HuH-7.5 (cell line): ENCODE measurements at regions not wholly inside any gene's neighbourhood (a gene's known extent, or its start where the extent isn't known, plus 50 kb on each side); places are given as distances from the start of the nearest gene placed in this dataset.
"Not testable (repeated sequence)": the region's sequence is repeated elsewhere in the genome, so short reads cannot be mapped to it uniquely, and the experiment has no call there.

Experiments used
- DNase-seq: peaks from one replicate; pipeline ENCODE4 v3.0.0; 2011; ENCODE audit warnings: low spot score

DNA sequence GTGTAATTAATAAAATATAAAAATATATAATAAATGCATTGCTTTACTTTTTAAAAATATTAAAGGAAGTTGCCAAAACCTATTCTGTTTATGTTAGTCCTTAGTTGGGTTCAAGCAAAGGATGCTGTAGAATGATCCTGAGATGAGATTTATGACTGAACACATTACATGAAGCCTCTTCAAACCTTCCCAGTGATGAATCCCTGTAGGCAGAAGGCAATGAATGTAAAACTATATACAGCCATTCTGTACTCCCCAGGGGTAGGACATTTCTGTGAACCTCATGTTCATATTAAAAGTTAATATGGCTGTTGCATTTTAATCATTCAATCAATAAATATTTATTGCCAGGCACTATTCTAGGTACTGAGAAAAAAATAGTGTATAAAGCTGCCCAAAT is 166.0 kb downstream of the RFPL4B start:
- DNase-seq, result no peak

DNA sequence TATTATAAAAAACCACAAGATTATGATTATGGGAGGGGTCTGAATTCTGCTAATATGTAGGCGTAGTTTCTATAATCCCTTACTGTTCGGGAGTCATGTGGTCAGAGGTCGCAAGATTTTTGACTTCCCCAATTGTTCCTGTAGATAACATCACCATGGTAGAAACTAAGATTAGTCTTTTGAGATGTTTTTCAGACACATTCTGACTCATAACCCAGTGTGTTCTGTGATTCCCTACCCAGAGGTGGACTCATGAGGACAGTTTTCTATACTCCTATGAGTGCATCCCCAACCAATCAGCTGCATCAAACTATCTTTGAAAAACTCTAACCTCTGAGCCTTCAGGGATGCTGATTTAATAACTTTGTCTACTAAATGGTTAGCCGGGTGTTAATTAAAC is 175.5 kb downstream of the RFPL4B start:
- DNase-seq, result no peak

DNA sequence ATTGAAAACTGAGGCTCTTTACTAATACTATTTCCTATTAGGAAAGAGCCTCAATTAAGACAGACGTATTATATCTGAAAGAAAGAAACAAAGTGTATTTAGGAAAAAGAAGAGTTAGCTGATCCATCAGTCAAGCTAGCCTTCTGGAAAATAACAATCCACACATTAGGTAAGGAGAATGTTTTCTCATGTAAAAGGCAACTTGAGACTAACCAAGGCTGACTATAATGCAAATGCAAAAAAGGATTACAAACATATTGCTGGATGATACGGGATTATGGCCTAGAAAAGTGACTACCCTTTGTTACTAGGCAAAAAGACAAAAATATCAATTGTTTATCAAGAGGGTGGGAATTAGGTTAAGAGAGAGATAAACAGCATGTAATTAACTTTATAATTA is 176.9 kb downstream of the RFPL4B start:
- no peak for DNase-seq

DNA sequence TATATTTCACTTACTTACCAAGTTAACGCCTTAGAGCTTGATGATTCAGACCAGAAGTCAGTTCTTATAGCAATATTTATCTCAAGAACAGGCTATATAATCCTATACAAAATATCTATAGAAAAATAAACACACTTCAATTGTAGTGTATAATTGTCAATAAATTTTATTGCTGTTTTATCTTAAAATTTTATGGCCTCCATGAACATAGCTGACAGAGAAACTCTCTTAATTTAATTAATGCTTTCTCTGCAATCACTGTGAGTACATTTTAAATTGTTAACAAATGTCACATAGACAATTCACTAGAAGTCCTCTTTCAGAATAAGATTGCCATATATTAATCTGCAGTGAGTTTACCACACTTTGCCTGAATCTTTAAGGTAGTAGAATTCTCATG is 178.6 kb downstream of the RFPL4B start:
- DNase-seq, result no peak

DNA sequence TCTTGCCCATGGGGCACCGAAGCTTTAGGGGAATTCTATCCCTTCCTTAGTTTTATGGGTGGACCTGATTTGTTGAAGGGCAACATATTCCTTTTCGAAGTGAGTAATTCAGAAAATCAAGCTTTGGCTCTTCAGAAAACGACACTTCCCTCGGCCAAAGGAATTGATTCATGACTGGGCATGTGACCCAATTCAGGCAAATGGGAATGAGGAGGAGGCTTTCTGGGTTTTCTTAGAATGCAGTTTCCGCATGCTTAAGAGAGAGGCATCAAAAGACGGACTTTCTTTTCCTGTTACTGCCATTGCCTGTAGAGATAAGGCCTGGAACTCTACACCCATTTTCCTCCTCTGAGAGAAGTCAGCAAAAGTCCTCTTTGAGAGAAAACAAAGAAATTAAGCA is 179.5 kb downstream of the RFPL4B start:
- no peak for DNase-seq

DNA sequence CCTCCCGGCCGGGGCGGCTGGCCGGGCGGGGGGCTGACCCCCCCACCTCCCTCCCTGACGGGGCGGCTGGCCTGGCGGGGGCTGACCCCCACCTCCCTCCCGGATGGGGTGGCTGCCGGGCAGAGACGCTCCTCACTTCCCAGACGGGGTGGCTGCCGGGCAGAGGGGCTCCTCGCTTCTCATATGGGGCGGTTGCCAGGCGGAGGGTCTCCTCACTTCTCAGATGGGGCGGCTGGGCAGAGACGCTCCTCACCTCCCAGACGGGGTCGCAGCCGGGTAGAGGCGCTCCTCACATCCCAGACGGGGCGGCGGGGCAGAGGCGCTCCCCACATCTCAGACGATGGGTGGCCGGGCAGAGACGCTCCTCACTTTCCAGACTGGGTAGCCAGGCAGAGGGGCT is 181.2 kb downstream of the RFPL4B start:
- DNase-seq, result not testable (repeated sequence)

DNA sequence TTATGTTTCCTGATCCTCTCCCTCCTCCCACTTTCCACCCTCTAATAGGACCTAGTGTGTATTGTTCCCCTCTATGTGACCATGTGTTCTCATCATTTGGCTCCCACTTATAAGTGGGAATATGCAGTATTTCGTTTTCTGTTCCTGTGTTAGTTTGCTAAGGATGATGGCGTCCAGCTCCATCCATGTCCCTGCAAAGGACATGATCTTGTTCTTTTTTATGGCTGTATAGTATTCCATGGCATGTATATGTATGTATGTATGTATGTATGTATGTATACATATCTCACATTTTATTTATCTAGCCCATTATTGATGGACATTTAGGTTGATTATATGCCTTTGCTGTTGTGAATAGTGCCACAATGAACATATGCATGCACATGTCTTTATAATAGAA is 188.7 kb downstream of the RFPL4B start:
- no peak for DNase-seq

DNA sequence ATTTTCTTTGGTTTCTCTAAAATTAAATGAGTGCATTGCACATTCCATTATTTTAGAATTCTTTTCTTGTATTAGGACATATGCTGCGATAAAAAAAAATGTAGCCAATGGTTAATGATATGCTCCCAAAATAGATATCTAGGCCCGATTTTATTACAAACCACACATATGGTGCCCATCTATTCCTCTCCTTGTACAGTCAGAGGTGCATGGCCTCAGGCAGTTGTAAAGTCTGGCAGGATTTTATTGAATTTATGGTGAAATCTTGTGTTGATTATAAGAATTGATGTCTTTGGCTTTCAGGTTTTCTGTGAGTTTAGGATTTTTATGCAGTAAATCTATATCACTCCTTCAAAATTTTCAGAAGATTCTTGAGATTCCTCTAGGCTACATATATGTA is 192.2 kb downstream of the RFPL4B start:
- no peak for DNase-seq

DNA sequence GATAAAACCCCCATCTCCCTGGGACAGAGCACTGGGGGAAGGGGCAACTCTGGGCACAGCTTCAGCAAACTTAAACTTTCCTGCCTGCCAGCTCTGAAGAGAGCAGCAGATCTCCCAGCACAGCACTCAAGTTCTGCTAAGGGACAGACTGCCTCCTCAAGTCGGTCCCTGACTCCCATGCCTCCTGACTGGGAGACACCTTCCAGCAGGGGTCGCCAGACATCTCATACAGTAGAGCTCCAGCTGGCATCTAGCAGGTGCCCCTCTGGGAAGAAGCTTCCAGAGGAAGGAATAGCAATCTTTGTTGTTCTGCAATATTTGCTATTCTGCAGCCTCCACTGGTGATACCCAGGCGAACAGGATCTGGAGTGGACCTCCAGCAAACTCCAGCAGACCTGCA is 194.7 kb downstream of the RFPL4B start:
- not testable (repeated sequence) for DNase-seq

DNA sequence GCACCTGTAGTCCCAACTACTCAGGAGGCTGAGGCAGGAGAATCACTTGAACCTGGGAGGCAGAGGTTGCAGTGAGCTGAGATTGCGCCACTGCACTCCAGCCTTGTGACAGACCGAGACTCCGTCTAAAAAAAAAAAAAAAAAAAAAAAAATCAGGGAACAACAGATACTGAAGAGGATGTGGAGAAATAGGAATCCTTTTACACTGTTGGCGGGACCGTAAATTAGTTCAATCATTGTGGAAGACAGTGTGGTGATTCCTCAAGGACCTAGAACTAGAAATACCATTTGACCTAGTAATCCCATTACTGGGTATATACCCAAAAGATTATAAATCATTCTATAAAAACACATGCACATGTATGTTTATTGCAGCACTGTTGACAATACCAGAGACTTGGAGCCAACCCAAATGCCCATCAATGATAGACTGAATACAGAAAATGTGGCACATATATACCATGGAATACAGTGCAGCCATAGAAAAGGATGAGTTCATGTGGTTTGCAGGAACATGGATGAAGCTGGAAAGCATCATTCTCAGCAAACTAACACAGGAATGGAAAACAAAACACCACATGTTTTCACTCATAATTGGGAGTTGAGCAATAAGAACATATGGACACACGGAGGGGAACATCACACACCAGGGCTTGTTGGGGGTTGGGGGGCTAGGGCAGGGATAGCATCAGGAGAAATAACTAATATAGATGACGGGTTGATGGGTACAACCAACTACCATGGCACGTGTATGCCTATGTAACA is 200.4 kb downstream of the RFPL4B start:
- not testable (repeated sequence) for DNase-seq

DNA sequence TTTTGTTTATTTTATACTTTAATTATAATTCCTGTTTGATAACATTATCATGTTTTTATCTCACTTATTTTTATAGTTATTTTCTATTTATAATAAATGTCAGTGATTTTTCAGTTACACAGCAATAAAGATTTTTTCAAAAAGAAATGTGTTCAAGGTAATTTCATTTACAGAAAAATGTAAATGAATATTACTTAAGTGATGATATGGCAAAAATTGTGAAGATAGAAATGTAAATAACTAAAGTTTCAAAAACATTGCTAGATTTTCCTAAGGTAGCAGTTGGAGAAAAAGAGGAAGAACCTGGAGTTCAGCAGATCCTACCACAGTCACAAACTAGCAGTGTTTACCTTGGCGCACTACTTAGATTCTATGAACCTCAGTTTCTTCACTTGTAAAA is 202.6 kb downstream of the RFPL4B start:
- DNase-seq, result no peak

DNA sequence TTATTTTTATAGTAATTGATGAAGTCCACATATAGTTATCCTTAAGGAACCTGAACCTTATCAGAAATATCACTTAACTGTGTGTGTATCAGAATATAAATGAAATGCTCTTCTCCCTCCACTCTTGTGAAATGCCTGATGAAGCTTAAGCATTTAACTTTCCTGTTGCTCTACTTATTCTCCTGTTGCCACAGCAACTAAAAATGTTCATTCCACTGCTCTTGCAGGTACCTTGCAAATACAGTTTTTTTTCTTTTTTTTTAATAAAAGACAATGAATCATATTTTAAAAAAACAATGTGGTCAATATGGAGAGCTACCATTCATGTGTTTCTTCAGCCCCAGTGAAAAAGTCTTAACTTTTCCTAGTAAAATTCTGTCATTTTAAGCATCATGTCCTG is 210.3 kb downstream of the RFPL4B start:
- DNase-seq, result no peak

DNA sequence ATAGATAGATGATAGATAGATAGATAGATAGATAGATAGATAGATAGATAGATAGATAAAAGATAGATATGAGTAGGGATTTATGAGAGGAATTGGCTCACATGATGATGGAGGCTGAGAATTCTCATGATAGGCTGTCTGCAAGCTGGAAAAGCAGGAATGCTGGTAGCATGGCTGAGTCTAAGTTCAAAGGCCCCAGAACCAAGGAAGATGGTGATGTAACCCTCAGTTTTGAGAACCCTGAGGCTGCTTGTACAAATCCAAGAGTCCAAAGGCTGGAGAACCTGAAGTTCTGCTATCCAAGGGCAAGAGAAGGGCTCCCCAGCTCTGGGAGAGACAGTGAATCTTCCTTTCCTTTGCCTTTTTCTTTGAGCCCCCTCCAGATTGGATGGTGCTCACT is 210.8 kb downstream of the RFPL4B start:
- no peak for DNase-seq

DNA sequence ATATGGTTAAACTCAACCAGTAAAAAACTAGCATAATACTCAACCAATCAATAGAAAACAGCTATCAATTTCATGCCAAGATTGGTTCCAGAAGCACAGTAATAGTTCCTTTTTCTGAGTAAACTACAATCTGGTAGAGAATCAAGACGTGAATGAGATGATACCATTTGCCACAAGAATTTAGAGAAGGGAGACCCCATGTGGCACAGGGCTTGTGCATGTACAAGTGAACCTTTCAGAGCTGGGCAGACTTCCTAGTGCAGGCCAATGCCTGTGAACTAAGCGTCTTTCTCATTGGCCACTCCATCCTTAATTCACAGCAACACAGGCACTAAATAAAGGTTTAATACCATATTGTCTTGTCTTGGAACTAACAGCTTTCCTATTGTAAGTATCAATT is 213.5 kb downstream of the RFPL4B start:
- no peak for DNase-seq

DNA sequence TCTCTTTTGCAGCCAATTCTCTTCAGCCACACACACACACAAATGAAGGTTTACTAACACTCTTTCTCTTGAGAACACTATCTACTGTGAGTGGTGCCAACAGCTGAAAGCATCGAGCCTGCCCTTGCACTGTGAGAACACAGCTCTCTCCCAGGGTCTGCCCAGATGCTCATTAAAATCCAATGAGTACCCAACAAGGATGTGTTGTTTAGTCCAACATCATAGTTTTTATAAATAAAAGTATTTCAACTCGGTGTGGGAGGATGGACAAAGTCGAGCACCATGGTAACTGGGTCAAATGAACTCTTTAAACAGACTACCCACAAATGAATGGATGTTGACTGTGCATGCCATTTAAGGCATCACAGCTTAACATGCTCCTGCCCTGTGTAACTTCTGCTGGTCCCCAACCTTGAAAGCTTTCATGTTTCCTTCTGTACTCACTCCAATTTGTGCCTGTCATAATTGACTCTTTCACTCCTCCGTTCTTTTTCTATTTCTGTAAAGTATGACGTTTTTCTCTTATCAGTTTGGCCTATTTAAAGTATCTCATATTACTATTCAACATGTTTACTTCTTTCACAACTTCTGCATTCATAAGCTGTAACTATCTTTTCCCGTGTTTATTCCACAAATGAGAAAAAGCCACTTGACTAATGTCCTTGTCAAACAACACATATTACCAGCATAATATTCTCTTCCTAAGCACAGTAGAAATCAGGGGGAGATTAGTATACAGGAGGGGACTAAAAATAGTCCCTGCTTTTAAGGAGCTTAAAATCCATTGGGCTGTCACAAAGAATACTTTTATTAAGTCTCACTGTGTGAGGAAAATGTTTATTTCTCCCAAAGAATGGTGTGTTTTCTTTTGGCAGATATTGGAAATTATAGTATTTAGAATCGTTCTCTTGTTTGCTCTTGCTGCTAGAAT is 215.4 kb downstream of the RFPL4B start:
- DNase-seq, result no peak

DNA sequence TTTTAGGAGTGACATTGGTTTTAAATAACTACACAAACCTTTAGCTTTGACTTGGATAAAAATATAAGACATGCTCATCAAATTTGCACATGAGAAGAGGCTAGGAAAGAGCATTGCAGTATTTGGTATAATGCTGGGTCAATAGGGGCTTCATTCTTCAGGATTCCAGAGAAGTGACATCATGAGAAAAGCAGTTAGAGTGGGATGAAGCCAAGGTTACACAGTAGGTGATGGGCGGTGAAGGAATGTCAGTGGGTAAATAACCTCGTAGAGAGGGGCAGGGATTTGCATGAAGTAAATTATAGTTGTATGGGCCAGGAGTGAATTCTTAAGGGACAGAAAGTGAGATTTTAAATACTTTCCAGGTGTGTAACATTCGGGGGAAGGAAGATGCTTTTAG is 216.2 kb downstream of the RFPL4B start:
- peak; percentile 9 for DNase-seq

DNA sequence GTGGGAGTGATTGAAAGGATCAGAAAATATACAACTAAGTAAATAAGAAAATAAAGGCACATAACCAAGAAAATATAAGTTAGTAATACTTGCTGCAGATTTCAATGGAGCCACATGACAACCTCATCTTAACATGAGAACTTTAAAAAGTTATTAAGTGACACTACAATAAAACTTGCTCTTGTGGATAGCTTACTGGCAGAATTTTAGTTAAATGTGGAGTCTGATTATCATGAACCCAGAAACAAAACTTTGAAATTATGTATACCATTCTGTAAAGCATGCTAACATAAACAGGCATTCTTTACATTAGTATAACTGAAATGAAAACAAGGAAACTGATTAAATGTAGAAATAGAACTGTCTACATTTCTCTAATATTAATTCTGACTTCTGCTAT is 220.9 kb downstream of the RFPL4B start:
- DNase-seq, result no peak

DNA sequence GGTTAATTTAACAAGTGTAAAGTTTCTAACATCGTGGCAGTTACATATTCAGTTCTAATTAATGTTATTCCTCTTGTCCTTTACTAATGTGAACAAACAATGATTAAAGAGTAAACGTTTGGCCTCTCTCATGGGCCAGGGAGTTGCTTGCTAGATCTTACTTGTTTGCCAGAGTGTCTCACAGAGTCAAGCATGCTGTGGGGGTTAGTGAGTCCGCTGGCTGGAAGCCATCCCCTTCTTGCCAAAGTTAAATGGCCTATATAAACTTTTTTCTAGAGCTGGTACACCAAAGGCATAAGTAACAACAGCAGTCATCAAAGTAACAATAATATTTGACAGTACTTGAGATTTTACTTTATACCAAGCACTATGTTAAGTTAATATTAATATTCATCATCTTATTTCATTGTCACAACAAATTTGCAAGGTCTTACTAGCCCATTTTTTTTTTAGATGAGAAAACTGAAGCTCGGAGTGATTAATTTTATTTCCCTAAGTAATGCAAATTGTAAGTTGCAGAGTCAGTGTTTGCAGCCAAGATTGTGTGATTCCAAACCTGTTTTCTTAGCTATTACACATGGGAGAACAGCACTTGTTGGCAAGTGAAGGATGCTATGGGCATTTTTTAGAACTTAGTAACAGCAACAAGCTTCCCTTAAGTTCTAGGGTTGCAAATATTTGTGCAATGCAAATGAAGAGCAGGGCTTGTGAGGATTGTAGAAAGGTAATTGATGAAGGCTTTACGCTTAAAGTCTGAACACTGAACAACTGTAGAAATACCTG is 224.5 kb downstream of the RFPL4B start:
- no peak for DNase-seq

DNA sequence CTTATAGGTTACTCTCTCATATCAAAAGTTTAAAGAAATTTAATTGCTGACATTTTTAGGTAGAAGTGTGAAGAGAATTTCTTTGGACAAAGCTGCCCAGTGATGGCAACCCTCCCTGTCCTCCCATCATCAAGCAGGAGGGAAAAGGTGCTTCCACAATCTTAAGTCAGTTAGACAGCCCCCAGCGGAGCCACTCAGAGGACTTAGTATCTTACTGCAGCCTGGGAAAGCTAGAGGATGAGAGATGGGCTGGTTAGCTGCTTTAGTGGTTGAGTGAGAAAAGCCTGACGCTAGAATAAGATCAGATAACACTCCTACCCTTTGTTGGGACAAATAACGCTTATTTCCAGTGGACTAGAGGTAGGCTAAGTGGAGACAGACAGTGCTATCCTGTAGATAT is 227.1 kb downstream of the RFPL4B start:
- DNase-seq, result no peak

DNA sequence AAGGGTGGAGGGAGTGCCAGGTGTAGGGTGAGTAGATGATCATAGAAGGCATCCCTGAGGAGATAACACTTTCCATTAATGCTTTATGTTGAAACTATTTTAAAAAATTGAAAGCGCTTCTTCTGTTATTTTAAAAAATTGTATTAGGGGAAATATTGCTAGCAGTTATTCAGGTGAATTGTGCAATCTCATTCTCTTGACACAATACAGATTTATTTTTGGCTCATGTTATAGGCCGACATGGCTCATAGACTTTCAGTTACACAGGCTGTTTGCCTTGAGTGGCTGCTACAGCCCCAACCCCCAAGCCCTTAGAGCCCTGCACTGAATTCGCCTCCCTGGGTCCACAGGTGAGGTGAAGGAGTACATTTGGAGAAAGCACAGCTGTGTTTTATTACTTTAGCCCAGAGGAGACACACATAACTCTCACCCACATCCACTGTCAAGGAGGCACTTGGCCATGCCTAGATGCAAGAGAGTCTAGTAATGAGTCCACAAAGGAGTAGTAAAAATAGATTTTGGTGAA is 228.2 kb downstream of the RFPL4B start:
- no peak for DNase-seq

DNA sequence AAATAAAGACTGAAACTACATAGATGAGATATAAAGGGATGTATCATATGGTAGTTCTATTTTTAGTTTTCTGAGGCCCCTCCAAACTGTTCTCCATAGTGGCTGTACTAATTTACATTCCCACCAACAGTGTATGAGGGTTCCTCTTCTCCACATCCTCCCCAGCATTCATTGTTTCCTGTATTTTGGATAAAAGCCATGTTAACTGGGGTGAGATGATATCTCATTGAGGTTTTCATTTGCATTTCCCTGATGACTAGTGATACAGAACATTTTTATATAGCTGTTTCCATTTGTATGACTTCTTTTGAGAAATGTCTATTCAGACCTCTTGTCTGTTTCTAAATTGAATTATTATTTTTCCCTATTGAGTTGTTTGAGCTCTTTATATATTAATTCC is 229.3 kb downstream of the RFPL4B start:
- no peak for DNase-seq

DNA sequence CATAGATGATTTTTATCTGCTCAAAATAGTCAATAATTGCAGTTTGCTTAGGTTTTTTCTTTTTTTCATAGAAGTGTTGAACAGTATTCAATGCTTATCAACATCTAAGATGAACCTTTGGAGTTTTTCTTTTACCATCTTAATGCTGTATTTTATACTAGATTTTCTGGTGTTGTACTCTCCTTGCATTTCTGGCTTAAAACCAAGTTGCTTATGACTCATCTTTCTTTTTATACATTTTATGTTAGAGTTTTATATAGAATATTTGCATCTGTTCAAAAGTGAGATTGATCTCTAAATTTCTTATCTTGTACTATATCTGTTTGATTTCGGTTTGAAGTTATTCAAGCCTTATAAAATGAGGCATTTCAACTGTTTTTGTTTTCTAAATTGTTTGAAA is 232.5 kb downstream of the RFPL4B start:
- DNase-seq, result no peak
